BE2C (cell line): ENCODE measurements at regions not wholly inside any gene's neighbourhood (a gene's known extent, or its start where the extent isn't known, plus 50 kb on each side); places are given as distances from the start of the nearest gene placed in this dataset.

Experiments
- DNase-seq: peaks from one replicate; pipeline ENCODE4 v3.0.0-alpha.2; 2020
- H3K27me3 ChIP-seq: fragments of 250-450 bp; sonication (Bioruptor Pico); 2 replicates; pipeline ENCODE4 v1.5.1; 2020; ENCODE audit warnings: mild to moderate bottlenecking
- H3K36me3 ChIP-seq: fragments of 250-450 bp; sonication (Bioruptor Pico); 2 replicates; pipeline ENCODE4 v1.5.1; 2020; ENCODE audit warnings: mild to moderate bottlenecking
- H3K4me1 ChIP-seq: fragments of 250-450 bp; sonication (Bioruptor Pico); 2 replicates; pipeline ENCODE4 v1.5.1; 2020
- H3K4me3 ChIP-seq: 2 replicates; pipeline ENCODE4 v1.5.1; 2011; ENCODE audit warnings: low read depth, low read length
- H3K9me3 ChIP-seq: fragments of 250-450 bp; sonication (Bioruptor Pico); 2 replicates; pipeline ENCODE4 v1.5.1; 2020
- CTCF ChIP-seq: IDR thresholded peaks from 2 replicates; pipeline ENCODE4 v1.5.1; 2012; ENCODE audit warnings: mild to moderate bottlenecking, low read depth, low read length

DNA sequence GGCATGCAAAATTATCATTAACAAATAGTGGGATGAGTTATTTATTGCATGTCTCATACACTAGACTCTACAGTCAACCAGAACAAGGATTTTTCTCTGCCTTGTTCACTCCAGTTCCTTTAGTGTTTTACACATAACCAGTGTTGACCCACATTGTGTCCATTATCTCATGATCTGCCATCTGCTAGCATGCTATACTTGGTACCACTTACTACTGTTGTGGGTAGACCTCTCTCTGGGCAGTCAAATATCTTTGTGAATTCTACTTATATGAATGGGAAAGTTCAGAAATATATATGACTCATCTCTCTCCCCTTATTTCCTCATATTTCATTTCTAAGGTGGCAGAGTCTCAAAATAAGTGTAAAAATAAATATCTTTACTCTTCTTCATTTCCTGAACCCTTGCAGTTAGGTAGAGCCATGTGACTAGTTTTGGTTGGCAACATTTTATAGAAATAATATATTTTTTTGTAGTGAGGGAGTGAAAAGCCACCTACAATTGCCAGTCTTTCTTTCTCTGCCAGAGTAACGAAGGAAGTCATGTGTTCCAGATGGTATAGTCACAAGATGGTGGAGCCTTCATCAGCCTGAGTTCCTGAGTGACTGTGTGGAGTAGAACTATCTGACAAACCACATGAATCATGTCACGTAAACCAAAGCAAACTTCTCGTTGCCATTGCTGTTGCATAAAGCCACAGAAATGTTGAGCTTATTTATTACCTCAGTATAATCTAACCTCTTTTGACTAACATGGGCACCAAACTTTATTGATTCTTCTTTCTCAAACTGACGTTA lies 704.0 kb downstream of the RNF144A start:
- H3K4me3 ChIP-seq: no peak overlapping the region
- no peak for DNase-seq
- no peaks in the 10 kb centered on the region; the same call in 1 of the 2 replicates for H3K9me3 ChIP-seq
- H3K27me3 ChIP-seq: no peaks in the 10 kb centered on the region
- TF ChIP-seq CTCF: no peak
- H3K4me1 ChIP-seq: peaks cover 14% of the 10 kb centered on the region
- H3K36me3 ChIP-seq: no peaks in the 10 kb centered on the region

DNA sequence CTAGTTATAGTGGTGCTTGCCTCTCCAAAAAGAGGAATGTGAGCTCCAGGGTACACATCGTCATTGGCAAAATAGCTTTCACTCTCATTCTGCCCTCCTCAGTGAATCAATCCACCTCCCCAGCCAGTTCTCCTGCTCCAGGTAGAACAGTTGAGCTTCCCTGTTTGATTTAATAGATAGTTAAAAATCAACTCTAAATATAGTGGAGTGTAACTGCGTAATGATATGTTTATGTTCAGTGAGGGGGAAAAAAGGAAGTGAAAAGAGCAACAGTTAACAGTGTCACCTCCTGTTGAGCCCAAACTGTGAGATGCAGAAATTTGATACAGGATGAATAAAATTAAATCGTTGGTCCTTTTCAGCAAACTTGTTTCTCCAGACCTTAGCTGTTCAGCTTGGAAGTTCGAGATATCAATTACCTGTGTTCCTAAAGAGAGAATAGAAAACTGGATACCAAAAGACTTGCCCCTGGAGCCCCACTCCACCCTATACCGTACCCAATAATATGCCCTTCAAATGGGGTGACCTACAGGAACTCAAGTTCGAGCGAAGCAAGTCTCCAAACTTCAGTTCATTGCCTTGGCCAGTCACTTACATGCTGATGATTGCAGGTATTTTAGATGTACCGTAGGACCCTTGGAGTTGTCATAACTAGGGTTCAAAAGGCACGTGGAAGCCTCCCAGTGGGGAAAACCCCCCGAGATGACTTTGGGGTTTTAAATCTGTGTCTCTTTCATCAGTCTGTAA lies 708.4 kb downstream of the RNF144A start:
- TF ChIP-seq CTCF: no peak
- Histone ChIP-seq H3K4me3 (no peak overlapping the region), H3K36me3 (no peaks in the 10 kb centered on the region), H3K9me3 (no peaks in the 10 kb centered on the region), H3K4me1 (no peaks in the 10 kb centered on the region), H3K27me3 (no peaks in the 10 kb centered on the region)
- DNase-seq: no peak

DNA sequence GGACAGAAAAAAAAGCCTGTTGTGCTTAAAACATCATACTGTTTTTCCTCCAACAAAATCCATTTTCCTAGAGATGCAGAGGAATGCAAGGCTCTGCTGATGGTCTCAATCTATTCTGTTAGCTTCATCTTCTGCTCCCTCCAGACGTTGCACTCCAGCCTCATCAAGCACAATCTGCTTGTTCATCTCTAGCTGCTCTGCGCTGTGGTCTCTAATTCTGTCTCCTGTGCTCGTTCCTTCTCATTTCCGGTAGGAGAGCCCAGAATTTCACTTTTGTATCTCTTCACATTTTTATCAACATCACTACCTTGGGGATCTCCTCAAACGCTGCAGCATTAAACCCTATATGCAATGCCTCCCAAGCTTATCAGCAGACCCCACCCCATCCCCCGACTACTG lies 708.9 kb downstream of the RNF144A start:
- Histone ChIP-seq H3K4me1 (no peaks in the 10 kb centered on the region), H3K4me3 (no peak overlapping the region), H3K36me3 (no peaks in the 10 kb centered on the region), H3K27me3 (no peaks in the 10 kb centered on the region), H3K9me3 (no peaks in the 10 kb centered on the region)
- TF ChIP-seq CTCF: no peak
- no peak for DNase-seq

DNA sequence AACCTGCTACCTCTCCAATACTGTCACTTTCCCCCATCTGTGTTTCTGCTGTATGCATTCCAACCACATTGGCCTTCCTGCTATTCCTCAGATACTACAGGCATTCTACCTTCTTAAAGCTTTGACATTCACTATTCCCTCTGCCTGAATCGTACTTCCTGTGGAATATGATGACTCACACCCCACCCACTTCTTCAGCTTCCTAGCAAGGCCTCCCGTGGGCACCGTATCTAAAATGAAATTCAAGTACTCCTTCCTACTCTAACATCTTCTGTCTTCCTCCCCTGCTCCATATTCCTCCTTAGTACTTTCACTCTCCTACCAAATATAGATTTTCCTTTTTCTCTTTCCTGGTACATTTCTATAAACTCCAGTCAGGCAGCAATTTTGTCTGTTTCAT lies 710.4 kb downstream of the RNF144A start:
- H3K4me1 ChIP-seq: no peaks in the 10 kb centered on the region
- no peaks in the 10 kb centered on the region for H3K27me3 ChIP-seq
- no peak for TF ChIP-seq CTCF
- H3K9me3 ChIP-seq: no peaks in the 10 kb centered on the region
- H3K4me3 ChIP-seq: no peak overlapping the region
- DNase-seq: no peak
- H3K36me3 ChIP-seq: no peaks in the 10 kb centered on the region

- no peaks in the 10 kb centered on the region for H3K36me3 ChIP-seq
- H3K9me3 ChIP-seq: no peaks in the 10 kb centered on the region
- no peaks in the 10 kb centered on the region for H3K27me3 ChIP-seq
- H3K4me3 ChIP-seq: no peak overlapping the region
- no peak for TF ChIP-seq CTCF
- 0 out of 2 replicates have a peak, but pooled peaks cover 2% of the 10 kb centered on the region for H3K4me1 ChIP-seq
- no peak for DNase-seq
These were observed 715.2 kb downstream of the RNF144A start for GRCh38 chr2:7632420-7632819.
